Esophagus (tissue), 2 donors: ENCODE measurements at regions not wholly inside any gene's neighbourhood (a gene's known extent, or its start where the extent isn't known, plus 50 kb on each side); places are given as distances from the start of the nearest gene placed in this dataset.

Experiments
- H3K27ac ChIP-seq, 2 donors: one replicate each; pipeline ENCODE4 v1.5.1; 2013; ENCODE audit warnings: low read depth in 2 of 2, mild to moderate bottlenecking in 2 of 2, inconsistent platforms in 1 of 2, low read length in 1 of 2, moderate library complexity in 1 of 2
- H3K27me3 ChIP-seq, 2 donors: one replicate each; pipeline ENCODE4 v1.6.1; 2013; ENCODE audit warnings: low read length in 2 of 2, control low read depth in 1 of 2, mild to moderate bottlenecking in 1 of 2; ENCODE audit not compliant: insufficient read depth in 2 of 2, control insufficient read depth in 1 of 2
- H3K36me3 ChIP-seq, 2 donors: one replicate each; pipeline ENCODE4 v1.6.1; 2013; ENCODE audit warnings: low read length in 1 of 2; ENCODE audit not compliant: control insufficient read depth in 2 of 2, insufficient read depth in 2 of 2
- H3K4me1 ChIP-seq, 2 donors: one replicate each; pipeline ENCODE4 v1.6.1; 2013; ENCODE audit warnings: low read length in 1 of 2; ENCODE audit not compliant: control insufficient read depth in 2 of 2, insufficient read depth in 2 of 2
- H3K4me3 ChIP-seq, 2 donors: one replicate each; pipeline ENCODE4 v1.5.1; 2013; ENCODE audit warnings: low read length in 2 of 2, mild to moderate bottlenecking in 2 of 2, low read depth in 1 of 2, moderate library complexity in 1 of 2
- H3K9me3 ChIP-seq, 2 donors: one replicate each; pipeline ENCODE4 v1.6.1; 2013; ENCODE audit warnings: mild to moderate bottlenecking in 2 of 2, low read depth in 1 of 2, low read length in 1 of 2, moderate library complexity in 1 of 2; ENCODE audit not compliant: control insufficient read depth in 2 of 2, insufficient read depth in 1 of 2
- WGBS, 2 donors: extraction: QIAGEN DNeasy Blood & Tissue Kit; methylation state at CpG; one replicate each; pipeline ENCODE4 v1.1.7; 2013; 5-methylcytosine and 5-hydroxymethylcytosine counted together
- donor health status: healthy with polysubstance abuse.
- donor health status: Bipolar disorder and iron deficiency.

- Histone ChIP-seq H3K27ac (no peak overlapping the region), H3K27me3 (no peaks in the 10 kb centered on the region), H3K36me3 (no peaks in the 10 kb centered on the region), H3K4me1 (no peaks in the 10 kb centered on the region), H3K9me3 (peaks cover 0 to 2% of the 10 kb centered on the region in 2 donors), H3K4me3 (no peak overlapping the region)
- WGBS, 2 donors = 52 to 56% methylated on average over 1 of the region's 1 CpG
These were observed 951.7 kb upstream of the LCORL start for GRCh38 chr4:18973296-18973695.

- H3K27ac ChIP-seq = no peak overlapping the region
- H3K9me3 ChIP-seq = no peaks in the 10 kb centered on the region
- no peaks in the 10 kb centered on the region for H3K27me3 ChIP-seq
- H3K4me3 ChIP-seq = no peak overlapping the region
- H3K4me1 ChIP-seq = no peaks in the 10 kb centered on the region
- H3K36me3 ChIP-seq = no peaks in the 10 kb centered on the region
These were observed 940.3 kb upstream of the LCORL start for GRCh38 chr4:18961879-18962278.

GRCh38 chr4:18961266-18961665 is 939.7 kb upstream of the LCORL start:
- Histone ChIP-seq H3K9me3 (no peaks in the 10 kb centered on the region), H3K27me3 (no peaks in the 10 kb centered on the region), H3K4me1 (no peaks in the 10 kb centered on the region), H3K36me3 (no peaks in the 10 kb centered on the region), H3K27ac (no peak overlapping the region), H3K4me3 (no peak overlapping the region)
- 64 to 68% methylated on average over 8 of the region's 8 CpGs for WGBS, 2 donors

- H3K9me3 ChIP-seq = no peaks in the 10 kb centered on the region
- no peak overlapping the region for H3K4me3 ChIP-seq
- no peak overlapping the region for H3K27ac ChIP-seq
- no peaks in the 10 kb centered on the region for H3K4me1 ChIP-seq
- WGBS, 2 donors = 52 to 58% methylated on average over 6 of the region's 6 CpGs
- H3K27me3 ChIP-seq = no peaks in the 10 kb centered on the region
- no peaks in the 10 kb centered on the region for H3K36me3 ChIP-seq
These were observed 936.2 kb upstream of the LCORL start for GRCh38 chr4:18957716-18958115.

- WGBS, 2 donors = 24 to 29% methylated on average over 2 of the region's 2 CpGs
- Histone ChIP-seq H3K27me3 (no peaks in the 10 kb centered on the region), H3K9me3 (no peaks in the 10 kb centered on the region), H3K4me1 (no peaks in the 10 kb centered on the region), H3K4me3 (no peak overlapping the region), H3K36me3 (no peaks in the 10 kb centered on the region), H3K27ac (no peak overlapping the region)
These were observed 933.0 kb upstream of the LCORL start for GRCh38 chr4:18954538-18954937.

- Histone ChIP-seq H3K9me3 (no peaks in the 10 kb centered on the region), H3K27ac (no peak overlapping the region)
These were observed 932.1 kb upstream of the LCORL start for GRCh38 chr4:18953613-18954012.

GRCh38 chr4:18945464-18945863 is 923.9 kb upstream of the LCORL start:
- Histone ChIP-seq H3K4me3 (no peak overlapping the region), H3K36me3 (no peaks in the 10 kb centered on the region), H3K9me3 (no peaks in the 10 kb centered on the region), H3K27ac (no peak overlapping the region), H3K27me3 (no peaks in the 10 kb centered on the region), H3K4me1 (no peaks in the 10 kb centered on the region)
- 91 to 94% methylated on average over 2 of the region's 2 CpGs for WGBS, 2 donors

More at GRCh38 chr4:18953613-18954012, 932.1 kb upstream of the LCORL start:
- no peaks in the 10 kb centered on the region for H3K27me3 ChIP-seq
- H3K4me1 ChIP-seq = no peaks in the 10 kb centered on the region
- no peak overlapping the region for H3K4me3 ChIP-seq
- no peaks in the 10 kb centered on the region for H3K36me3 ChIP-seq

- Histone ChIP-seq H3K4me1 (no peaks in the 10 kb centered on the region), H3K27me3 (no peaks in the 10 kb centered on the region), H3K4me3 (no peak overlapping the region), H3K36me3 (no peaks in the 10 kb centered on the region), H3K27ac (no peak overlapping the region), H3K9me3 (no peaks in the 10 kb centered on the region)
These were observed 921.3 kb upstream of the LCORL start for GRCh38 chr4:18942874-18943273.

GRCh38 chr4:18938343-18939099 is 917.0 kb upstream of the LCORL start:
- no peak overlapping the region for H3K27ac ChIP-seq
- H3K36me3 ChIP-seq = no peaks in the 10 kb centered on the region
- H3K9me3 ChIP-seq = peaks cover 0 to 2% of the 10 kb centered on the region in 2 donors
- H3K4me3 ChIP-seq = no peak overlapping the region
- H3K27me3 ChIP-seq = no peaks in the 10 kb centered on the region
- H3K4me1 ChIP-seq = no peaks in the 10 kb centered on the region
- WGBS, 2 donors = 38 to 65% methylated on average over 3 of the region's 3 CpGs

- Histone ChIP-seq H3K4me1 (no peaks in the 10 kb centered on the region), H3K27ac (no peak overlapping the region), H3K36me3 (no peaks in the 10 kb centered on the region), H3K4me3 (no peak overlapping the region), H3K9me3 (peaks cover 0 to 2% of the 10 kb centered on the region in 2 donors), H3K27me3 (no peaks in the 10 kb centered on the region)
- WGBS, 2 donors = 91% methylated on average over 4 of the region's 4 CpGs
These were observed 916.2 kb upstream of the LCORL start for GRCh38 chr4:18937746-18938145.
